Superior temporal gyrus (tissue), 1 donor: ENCODE measurements at regions not wholly inside any gene's neighbourhood (a gene's known extent, or its start where the extent isn't known, plus 50 kb on each side); places are given as distances from the start of the nearest gene placed in this dataset.

Experiments
- DNase-seq: peaks from one replicate; pipeline ENCODE4 v3.0.0-alpha.2; 2016; ENCODE audit errors: extremely low spot score

DNA sequence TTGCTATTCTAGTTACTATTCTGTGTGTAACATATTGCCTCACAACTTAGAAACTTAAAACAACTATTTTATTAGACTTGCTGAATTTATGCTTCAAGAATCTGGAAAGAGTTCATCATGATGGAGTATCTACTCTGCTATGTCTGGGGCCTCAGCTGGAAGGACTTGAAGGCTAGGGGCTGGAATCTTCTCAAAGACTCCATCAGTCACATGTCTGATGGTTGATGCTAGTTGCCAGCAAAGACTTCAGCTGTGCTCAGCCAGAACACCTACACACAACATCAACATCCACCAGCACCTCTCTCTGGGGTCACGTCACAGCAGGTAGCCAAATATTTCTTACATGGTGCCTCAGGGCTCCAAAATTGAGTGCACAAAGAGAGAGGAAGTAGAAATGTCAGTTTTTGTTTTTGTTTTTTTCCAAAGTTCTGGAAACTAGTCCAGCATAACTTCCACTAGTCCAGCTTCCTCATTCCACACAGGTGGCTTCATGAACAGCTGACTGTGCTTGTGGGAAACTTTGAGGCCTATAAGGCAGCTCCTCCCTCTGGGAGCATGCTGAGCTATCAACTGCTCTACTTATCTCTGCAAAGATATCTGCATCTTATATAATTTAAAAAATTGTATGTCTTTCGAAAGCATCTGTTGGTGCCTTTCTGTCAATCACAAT lies 325.4 kb upstream of the AGTR1 start:
- no peak for DNase-seq

DNA sequence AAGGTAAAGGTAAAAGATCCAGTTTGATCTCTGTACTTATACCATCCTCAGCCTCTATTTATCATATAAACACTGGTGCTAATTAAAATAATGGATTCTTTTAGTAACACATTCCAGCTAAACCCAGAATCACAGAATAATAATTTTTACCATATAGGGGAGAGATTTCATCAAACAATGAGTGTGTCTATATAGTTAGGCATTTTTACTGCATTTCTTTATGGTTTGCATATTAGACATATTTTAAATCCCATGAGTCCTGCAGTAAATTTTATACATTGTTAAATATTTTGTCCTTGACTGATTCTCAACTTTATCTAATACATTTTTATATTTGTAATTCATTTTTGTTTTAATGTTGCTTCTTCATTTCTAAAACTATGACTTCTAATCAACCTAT lies 323.7 kb upstream of the AGTR1 start:
- no peak for DNase-seq

DNA sequence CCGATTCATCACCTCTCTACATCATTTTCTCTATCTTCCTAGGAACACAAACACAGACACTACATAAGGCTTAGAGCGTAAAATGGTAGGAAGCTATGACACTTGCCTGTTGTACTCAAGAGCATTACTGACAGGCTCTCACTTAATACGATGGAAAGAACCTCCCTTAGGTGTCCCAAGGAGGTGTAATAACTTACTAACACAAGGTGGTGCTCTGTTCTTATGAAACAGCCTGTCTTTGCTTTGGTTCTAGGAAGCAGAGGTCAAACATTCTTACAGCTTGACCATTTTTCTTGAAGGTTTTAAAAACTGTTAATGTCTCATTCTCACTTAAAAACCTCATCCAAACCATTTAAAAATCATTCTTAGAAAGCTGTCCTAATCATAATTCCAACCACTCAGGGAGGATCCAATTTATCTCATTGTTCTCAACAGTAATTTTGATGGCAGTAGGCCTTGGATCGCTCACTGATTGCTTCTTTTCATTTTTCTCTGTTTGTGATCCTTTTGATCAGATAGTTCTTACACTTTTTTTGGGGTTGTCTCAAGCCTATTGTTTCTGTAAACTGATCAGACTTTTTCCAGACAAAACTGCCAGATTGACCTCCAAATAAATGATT lies 317.8 kb upstream of the AGTR1 start:
- DNase-seq = peak; percentile 38

DNA sequence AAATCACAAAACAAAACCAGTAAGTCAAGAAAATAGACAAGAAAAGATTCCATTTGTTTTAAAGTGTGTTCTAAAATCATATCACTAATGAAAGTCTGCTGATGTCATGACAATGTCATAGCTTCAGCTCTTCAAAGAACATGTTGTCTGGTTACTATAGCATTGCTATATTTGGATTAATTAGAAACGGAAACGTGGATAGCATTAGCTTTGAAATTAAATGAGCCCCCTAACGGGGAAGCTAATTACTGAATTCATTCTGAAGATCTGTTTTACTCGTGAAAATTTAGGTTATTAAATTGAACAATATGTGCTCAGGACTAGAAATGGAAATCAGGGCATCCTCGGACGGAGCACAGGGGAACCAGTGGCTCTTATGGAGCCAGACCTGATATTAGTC lies 316.7 kb upstream of the AGTR1 start:
- no peak for DNase-seq

DNA sequence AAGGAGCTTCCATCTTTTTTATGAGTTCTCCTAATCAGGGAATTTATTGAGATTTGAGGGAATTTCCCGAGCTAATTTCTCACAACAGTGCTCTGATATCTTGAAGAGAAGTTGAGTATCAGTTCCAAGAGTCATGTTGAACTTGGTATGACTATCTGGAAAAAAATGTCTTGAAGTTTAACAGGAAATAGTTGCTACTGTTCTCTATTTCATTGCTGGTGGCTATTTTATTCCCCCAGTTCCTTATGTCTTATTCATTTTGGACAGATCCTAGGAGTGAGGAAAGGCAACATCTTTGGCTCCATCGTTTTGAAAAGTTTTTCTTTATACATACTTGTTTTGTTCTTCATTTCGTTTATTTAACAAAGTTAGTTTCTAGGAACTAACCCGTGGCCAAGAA lies 307.8 kb upstream of the AGTR1 start:
- DNase-seq = no peak

DNA sequence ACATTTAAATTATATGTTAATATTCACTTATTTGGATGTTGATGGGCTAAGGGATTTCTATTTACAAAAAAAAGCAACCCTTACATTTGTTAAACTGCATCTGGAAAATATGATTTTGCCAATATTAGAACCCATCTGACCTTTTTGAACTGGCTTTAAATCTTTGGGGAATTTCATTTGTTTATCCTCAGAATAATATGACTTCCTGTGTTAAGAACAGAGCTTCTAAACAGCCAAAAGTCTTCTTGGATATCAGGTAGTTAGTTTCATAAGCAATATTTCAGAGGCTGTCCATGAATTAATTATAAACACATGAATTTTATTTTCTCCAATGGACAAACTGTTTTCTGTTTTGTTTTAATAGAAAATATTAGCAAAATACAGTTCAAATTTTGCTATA lies 301.9 kb upstream of the AGTR1 start:
- no peak for DNase-seq

DNA sequence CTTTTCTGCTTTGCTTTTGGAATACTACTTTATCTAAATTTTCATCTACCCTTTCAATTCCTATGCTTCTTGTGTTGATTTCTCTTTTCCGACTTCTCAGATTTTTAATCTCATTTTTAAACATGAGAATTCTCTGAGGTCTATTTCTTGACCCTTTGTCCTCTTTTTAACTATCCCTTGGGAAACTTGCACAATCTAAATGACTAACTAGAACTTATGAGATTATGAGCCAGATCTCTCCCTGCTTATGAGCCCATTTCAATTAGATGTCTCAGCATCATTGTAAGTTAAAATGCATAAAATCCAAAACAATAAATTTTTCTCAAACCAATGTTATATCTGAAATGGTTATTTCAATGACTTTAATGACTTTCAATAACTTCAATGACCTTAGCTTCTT lies 296.9 kb upstream of the AGTR1 start:
- DNase-seq = no peak

DNA sequence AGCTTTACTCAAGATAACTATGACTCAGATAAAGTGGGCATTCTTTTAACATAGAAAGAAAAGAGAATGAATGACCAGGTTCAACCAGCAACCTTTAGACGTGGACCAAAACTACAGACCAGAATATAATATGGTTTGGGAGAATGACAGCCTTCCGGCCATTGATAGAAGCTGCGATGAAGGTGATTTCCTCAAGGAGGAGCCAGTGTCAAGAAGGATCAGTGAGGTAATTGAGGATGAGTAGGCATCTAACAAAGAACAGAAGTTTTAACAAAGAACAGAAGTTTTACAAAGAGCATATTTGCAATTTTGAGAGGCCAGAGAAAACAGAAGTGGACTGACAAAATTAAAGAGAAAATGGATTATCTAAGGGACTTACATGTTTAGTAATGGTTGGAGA lies 289.0 kb upstream of the AGTR1 start:
- DNase-seq = no peak

DNA sequence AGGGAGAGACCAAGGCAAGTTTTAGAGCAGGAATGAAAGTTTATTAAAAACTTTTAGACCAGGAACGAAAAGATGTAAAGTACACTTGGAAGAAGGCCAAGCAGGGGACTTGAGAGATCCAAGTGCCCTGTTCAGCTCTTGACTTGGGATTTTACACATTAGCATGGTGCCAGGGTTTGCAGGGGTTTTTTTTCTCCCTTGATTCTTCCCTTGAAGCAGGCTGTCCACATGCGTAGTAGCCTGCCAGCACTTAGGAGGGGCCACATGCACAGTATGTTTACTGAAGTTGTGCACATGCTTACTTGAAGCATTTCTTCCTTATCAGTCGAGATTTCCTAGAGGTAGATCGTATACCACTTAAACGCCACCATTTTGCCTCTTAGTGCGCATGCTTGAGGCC lies 277.5 kb upstream of the AGTR1 start:
- no peak for DNase-seq

DNA sequence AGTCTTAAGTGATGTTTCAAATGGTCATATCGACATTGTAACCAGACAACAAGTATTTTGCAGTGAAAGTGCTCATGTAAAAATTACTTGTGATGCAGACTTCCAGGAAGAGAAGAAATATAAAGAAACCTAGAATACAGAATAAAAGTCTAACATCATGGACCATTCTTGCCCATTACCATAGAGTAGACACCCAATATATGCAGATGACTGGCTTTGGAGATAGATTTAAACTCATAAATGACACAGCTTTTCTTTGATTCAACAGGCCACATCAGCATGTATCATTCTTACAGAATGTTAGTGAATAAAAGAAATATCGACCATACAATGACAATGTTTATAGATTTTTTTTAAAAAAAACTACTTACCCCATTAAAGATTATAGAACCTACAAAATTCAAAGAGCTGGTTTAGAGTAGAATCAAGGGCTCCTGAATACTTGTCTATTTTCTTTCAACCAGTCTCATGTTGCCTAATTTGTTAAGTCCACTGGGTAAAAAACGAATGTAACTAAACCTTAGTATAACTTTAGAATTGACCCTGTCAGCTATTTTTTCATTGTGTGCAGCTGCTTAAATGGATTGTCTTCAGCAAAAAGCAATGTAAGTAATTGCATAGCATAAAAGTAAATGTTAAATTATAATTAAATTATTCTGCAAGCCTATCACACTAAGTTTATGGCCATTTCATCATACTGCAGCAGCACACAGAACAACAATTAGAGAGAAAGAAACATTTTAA lies 268.7 kb upstream of the AGTR1 start:
- no peak for DNase-seq

DNA sequence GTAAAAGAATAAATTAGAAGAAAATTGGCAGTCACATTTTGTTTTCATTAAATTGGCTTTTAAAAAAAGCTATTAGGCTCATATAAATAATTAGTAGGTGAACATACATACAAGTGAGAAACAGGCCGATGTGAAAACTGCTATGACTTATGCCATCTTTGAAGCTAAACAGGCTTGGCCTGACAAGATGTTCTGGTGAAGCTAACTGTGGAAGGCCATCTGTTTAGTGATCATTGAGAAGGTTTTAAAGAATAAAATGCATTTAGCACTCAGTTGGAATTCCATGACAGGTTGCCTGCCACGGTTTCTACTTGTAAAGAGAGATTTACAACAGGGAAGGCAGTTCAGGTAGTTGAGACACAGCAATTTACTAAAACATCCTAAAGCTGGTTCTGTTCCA lies 264.0 kb upstream of the AGTR1 start:
- DNase-seq = no peak

DNA sequence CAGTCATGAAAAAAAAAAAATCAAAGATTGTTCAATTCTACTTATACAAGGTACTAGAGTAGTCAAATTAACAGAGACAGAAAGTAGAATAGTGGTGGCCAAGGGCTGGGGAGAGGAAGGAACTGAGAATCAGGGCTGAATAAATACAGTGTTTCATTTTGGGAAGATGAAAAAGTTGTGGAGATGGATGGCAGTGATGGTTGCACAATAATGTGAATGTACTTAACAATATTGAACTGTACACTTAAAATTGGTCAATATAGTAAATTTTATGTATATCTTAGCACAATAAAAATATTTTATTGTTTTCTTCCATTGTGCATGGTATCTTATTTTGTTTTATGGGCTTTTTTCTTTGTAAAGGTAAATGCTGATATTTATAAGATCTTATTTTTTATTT lies 262.2 kb upstream of the AGTR1 start:
- no peak for DNase-seq

DNA sequence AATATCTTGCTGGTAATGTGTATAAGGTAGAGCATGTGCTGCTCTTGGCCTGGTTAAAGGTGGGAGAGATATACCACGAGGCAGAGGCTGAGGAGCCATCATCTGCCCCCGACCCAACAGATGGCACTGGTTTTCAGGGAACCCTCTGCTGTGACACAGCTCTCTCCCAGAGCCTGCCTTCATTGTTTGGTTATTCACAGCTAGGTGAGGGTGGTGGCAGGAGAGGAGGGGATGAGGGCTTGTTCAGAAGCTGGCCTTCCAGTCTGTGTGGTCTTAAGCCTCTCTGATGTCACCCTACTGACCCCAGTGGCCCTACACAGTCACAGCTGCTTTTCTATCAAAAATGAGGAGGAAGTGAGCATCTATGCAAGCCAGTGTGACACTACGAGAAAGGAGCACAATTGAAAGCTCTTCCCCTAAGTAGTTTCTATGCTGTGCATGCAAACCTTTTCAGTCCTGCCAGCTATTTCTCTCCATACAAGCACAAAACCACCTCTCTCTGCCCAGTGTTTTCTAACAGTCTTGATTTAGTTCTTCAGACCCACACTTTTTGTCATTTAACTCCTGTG lies 258.4 kb upstream of the AGTR1 start:
- DNase-seq = no peak

DNA sequence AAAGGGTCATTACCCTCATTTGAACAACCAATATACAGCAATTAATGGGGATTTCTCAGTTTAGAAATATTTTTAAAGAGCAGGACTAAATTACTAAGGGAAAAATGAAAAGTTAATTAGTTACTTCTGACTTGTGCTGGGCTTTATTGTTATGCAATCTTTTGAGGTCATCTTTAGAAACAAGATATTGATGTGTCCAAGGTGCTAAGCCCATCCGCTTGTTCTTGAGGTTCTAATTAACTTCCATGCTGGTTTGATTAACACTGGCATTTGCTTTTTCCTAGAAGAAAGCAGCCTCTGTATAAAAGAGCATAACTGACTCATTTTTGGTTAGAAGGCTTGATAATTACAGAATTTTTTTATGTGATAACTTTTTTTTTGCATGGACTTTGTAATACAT lies 256.5 kb upstream of the AGTR1 start:
- no peak for DNase-seq

DNA sequence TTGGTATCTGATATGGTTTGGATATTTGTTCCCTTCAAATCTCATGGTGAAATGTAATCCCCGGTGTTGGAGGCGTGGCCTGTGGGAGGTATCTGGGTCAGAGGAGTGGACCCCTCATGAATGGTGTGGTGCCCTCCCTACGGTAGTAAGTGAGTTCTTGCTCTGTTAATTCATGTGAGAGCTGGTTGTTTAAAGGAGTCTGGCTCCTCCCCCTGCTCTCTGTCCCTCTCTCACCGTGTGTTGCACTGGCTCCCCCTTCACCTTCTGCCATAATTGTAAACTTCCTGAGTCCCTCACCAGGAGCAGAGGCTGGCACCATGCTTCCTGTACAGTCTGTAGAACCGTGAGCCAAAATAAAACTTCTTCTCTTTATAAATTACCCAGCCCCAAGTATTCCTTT lies 246.9 kb upstream of the AGTR1 start:
- DNase-seq = no peak

DNA sequence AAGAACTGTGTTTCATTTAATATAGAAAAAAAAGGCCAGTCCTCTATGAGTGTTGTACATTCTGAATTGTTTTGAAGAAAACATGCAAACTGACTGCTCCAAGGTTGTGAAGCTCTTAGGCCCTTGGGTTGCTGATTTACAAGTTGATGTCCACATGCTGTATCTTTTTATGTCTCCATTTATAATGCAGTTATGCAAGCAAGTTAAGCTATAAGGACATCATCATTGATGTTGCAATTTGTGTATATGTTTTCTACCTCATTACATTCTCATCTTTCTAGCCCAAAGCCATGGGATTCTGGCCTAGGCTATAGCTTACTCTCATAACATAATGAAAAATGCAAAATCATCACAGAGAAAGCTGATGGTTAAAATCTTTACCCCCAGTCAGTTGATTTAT lies 245.7 kb upstream of the AGTR1 start:
- DNase-seq = no peak

DNA sequence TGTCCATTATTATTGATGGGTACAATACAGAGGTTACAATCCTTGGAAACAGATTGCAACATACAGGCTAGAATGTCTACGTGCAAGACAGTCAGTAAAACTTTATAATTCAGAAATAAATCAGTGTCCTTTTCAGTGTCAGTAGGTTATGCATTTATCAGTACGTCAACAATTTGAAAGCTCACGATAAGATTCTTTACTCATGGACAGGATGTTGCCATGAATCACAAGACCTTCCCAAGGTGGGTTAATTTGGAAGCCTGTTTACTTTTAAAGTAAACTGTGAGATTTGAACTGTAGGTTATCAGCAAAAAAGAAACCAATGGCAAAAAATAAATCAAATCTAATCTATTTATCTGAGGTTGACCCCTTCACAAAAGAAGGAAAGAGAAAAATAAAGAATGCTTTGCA lies 243.9 kb upstream of the AGTR1 start:
- DNase-seq = no peak

DNA sequence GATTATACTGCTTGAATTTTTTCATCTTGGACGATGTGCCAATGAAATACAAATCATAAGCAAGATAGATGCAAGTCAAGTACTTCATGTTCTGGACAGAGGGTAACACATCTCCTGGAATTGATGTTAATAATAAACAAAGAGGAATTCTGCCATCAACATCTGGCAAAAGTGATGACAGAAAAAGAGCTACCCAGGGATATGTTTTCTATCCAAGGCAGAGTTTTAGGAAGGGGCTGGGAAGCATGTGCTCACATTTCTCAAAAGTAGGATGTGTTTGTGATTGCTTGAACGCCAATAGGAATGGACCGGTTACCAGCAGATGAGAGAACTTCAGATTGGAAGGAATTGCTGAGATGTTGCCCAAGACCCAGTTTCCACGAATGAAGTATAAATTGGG lies 242.6 kb upstream of the AGTR1 start:
- no peak for DNase-seq

DNA sequence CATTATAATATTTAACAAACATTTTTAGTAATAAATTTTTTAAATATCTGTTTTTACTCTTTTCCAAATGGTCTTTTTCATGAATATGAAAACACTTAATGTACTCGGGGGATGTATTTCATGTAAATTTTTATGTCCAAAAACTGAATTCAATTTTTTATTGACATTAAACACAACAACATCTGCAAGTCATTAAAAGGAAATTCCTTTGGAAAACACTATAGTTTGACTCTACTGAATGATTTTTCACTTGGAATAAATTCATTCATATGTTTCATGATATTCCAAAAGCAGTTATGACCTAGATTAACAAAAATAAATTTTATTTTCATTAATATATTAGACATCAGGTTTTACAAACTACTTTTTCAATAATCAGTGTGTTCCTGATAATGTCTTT lies 239.8 kb upstream of the AGTR1 start:
- DNase-seq = no peak

DNA sequence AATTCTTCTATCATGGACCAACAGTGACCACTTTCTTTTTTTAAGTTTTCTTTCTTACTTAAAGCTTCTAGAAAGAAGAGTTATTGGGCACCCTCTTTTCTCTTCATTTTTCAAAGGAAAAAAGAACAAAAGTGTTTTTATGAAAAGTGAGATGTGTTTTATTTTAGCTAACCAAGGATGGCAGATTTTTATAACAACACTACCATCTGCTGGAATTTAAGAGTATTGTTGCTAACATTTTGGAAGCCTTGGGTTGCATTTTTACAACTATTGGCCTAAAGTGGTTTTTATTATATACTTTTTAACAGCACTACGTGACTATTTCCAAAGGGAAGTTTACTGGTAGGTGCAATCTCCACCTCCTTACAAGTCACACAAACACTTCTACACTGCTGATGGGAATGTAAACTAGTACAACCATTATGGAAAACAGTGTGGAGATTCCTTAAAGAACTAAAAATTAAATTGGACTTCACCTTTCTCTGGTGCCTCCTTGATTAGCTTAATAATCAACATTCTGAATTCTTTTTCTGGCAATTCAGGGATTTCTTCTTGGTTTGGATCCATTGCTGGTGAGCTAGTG lies 237.7 kb upstream of the AGTR1 start:
- DNase-seq = no peak

DNA sequence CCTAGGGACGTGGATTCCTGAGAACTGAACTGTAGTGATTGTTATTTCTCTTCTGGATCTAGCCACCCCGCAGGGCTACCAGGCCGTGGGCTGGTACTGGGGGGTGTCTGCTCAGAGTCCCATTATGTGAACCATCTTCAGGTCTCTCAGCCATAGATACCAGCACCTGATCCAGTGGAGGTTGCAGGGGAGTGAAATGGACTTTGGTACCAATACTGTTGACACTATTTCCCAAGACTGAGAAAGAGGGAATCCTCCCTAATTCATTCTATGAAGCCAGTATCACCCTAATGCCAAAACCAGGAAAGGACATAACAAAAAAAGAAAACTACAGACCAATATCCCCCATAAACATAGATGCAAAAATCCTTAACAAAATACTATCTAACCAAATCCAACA lies 237.0 kb upstream of the AGTR1 start:
- DNase-seq = no peak

DNA sequence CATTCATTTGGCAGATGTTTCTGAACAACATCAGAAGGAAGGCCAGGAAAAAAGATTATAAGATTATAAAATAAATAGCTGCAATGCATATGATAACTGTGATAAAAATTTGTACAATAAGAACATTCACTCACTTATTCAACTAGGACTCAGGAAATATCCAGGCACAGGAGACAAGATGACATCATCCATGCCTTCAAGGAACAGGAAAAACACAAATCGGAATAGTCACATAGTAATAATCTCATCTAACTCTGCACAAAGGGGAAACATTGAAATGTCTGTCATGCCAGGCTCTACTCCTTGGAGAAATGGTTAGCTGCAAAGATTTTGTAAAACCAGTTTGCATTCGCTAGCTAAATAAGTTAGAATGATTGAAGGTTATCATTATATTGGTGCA lies 233.5 kb upstream of the AGTR1 start:
- DNase-seq = no peak

DNA sequence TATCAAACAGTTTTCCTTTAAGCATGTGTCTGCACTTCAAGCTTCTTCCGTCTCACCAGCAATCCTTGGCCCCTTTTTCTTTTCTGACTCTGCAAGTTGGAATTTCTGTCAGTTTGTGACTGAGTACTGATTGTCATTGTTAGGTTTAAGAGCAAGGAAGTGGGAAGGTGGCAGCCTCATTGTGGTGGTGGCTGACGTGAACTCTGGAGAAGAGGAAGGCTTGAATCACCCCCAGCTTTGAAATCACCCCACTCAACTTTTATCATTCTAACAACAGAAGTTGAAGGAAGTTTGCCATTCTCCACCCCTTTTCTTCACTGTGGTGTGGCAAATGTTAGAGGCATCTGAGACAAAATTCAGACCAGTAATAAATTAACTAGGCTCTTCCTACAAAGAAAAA lies 231.6 kb upstream of the AGTR1 start:
- no peak for DNase-seq
